HG02840 (cell line): ENCODE measurements at regions not wholly inside any gene's neighbourhood (a gene's known extent, or its start where the extent isn't known, plus 50 kb on each side); places are given as distances from the start of the nearest gene placed in this dataset.
A peak's percentile ranks its signal among the peaks of the same experiment; 100 is the strongest.

Experiments
- ATAC-seq: cut with Tn5 transposase; IDR thresholded peaks from one replicate; pipeline ENCODE4 v1.9.1; 2021; ENCODE audit warnings: mild to moderate bottlenecking, moderate library complexity, moderate number of reproducible peaks; ENCODE audit not compliant: unreplicated experiment, low FRiP score

DNA sequence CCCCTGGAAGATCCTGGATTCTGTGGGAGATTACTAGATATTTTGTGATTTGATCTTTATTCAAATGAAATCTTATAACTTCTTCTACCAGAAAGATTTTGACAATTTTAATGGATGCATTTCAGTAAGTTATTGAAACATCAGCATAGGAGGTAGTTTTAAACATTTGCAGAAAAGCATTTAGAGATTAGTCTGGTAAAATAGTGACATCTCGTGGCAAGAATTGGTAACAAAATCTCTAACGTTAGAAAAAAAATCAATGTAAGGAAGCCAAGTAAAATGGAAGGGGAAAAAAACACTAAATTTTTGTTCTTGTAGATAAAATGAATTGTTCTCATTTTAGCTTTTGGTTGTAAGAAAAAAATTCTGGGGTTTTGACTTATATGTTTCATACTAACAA is 73.3 kb downstream of the TASL start:
- ATAC-seq = no peak

DNA sequence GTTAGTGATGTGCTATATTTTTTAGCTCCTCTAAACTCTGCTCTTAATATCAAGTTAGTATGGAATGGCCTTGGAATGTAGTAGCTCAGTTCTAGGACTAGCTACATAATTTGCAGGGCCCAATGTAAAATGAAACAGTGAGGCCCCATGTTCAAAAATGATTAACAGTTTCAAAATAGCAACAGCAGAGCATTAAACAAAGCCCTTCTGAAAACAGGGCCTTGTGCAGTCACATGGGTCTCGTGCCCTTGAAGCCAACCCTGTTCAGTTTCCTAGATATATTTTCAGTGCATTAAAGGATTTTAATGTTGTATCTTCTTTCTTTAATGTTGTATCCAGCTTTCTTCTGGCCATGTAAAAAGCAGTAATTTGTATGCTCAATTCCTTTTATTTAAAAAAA is 82.1 kb downstream of the TASL start:
- no peak for ATAC-seq

DNA sequence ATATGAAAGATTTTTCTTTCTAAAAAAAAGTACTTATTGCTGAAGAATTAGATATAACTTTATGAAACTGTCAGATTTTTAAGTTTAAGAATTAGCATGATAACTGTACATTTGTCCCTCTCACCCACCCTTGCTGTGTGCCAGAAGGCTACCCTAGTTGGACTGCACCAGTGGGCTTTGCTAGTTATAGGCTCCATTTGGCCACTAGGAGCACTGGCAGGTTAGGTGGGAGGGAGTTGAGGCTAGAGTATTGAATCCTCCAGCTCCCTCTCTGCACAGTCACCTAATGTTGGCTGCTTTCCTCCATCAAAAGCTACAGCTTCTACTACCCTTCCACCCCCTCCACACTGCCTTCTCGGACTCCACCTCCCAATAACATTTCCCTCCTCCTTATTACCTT is 84.2 kb downstream of the TASL start:
- ATAC-seq = no peak

DNA sequence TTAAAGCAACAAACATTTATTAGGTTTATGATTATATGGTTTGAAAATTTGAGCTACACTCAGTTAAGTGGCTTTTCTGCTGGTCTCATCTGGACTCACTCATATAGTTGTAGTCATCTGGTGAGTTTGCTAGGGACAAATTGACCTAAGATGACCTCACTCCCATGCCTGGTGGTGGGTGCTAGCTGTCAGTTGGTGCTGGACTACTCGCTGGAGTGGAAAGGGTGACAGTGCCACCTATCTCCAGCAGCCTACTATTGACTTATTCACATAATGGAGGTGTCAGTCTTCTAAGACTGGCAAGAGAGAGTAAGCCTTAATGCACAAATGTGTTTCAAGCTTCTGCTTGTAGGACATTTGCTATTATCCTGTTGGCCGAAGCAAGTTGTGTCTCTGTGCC is 88.2 kb downstream of the TASL start:
- no peak for ATAC-seq

DNA sequence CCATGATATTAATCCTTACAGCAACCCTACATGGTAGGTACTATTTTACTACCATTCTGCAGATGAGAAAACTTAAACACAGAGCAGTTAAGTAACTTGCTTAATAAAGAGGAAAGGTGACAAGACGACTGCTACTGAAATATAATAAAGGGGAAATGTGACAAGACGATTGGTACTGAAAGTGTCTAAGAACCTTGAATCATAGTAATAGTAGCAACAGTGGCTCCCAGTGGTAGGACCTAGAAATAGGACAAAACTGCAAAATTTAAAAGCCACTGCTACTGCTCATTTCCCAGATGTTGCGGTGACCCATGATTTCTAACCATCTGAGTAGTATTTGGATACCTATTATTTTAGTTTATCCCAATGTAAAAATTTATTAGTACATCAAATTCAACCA is 89.5 kb downstream of the TASL start:
- peak; percentile 52 for ATAC-seq

DNA sequence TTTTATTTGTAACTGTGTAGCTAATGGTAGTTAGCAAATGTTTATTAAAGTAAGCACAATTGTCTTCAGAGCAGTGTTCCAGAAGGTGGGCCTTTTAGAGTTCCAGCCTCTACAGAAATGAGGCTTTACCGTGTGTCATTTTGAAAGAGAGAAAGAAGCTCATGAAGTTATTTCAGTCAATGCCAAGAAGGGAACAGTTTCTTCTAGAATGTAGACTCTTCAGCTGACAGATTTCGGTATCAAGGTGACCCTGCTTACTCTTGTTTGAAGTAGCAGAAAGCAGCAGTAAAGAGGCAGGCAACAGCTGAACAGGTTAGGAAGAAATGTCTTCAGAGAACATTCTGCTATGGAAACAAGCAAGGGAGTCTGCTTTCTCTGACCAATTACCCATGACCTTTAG is 93.6 kb downstream of the TASL start:
- no peak for ATAC-seq

DNA sequence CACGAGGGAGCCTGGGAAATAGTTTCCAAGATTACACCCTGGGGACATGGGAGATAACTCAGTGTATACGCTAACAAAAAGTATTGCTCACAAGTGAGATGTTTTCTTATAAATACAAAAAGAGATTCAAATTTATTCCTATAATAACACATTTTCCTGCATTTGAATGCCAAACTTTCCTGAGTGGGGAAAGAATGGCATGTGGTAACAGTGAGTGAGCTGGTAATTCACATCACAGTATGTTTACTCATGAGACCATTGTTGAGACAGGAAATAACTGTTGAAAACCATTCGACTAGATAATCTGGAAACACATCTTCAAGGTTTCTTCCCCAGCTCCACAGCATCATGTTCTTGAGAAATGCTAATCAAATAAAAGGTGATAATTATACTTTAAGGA is 109.1 kb downstream of the TASL start:
- ATAC-seq = no peak
